Neutrophil (primary cell): ENCODE measurements at regions not wholly inside any gene's neighbourhood (a gene's known extent, or its start where the extent isn't known, plus 50 kb on each side); places are given as distances from the start of the nearest gene placed in this dataset.

Experiments used
- H3K27ac ChIP-seq: fragments of 200-600 bp; sonication (generic); 2 replicates; pipeline ENCODE4 v1.5.1; 2016; ENCODE audit warnings: mild to moderate bottlenecking, moderate library complexity
- H3K27me3 ChIP-seq: fragments of 200-600 bp; sonication (generic); 2 replicates; pipeline ENCODE4 v1.6.0; 2016; ENCODE audit warnings: mild to moderate bottlenecking
- H3K36me3 ChIP-seq: fragments of 200-600 bp; sonication (generic); 2 replicates; pipeline ENCODE4 v1.5.1; 2017
- H3K4me1 ChIP-seq, 2 experiments: fragments of 200-600 bp in 1 of 2; sonication (generic) in 1 of 2; 1 replicate in 1 of 2; 2 replicates in 1 of 2; pipeline versions ENCODE4 v1.5.1 to v1.6.1; 2013 to 2016; ENCODE audit warnings: low read depth in 1 of 2, low read length in 1 of 2, mild to moderate bottlenecking in 1 of 2, moderate library complexity in 1 of 2; ENCODE audit not compliant: control insufficient read depth in 1 of 2, insufficient read depth in 1 of 2
- H3K4me3 ChIP-seq, 2 experiments: fragments of 200-600 bp in 1 of 2; sonication (generic) in 1 of 2; 1 replicate in 1 of 2; 2 replicates in 1 of 2; pipeline ENCODE4 v1.5.1; 2013 to 2016; ENCODE audit warnings: low read depth in 1 of 2, low read length in 1 of 2, mild to moderate bottlenecking in 1 of 2, moderate library complexity in 1 of 2
- H3K9me3 ChIP-seq: fragments of 200-600 bp; sonication (generic); 2 replicates; pipeline ENCODE4 v1.5.1; 2016
- CTCF ChIP-seq: fragments of 200-600 bp; sonication (generic); IDR thresholded peaks from 2 replicates; pipeline ENCODE4 v1.5.1; 2016; ENCODE audit warnings: antibody characterized with exemption

GRCh38 chr6:163919652-163920051 lies 505.1 kb downstream of the QKI start:
- no peaks in the 10 kb centered on the region for H3K27me3 ChIP-seq
- no peaks in the 10 kb centered on the region for H3K4me1 ChIP-seq
- no peaks in the 10 kb centered on the region for H3K9me3 ChIP-seq
- no peak overlapping the region for H3K4me3 ChIP-seq
- H3K36me3 ChIP-seq = no peaks in the 10 kb centered on the region
- no peak for TF ChIP-seq CTCF
- H3K27ac ChIP-seq = no peak overlapping the region

GRCh38 chr6:163916315-163917081 lies 502.0 kb downstream of the QKI start:
- Histone ChIP-seq H3K4me3 (no peak overlapping the region), H3K9me3 (no peaks in the 10 kb centered on the region), H3K36me3 (no peaks in the 10 kb centered on the region), H3K27ac (no peak overlapping the region), H3K4me1 (no peaks in the 10 kb centered on the region), H3K27me3 (no peaks in the 10 kb centered on the region)
- TF ChIP-seq CTCF = no peak

GRCh38 chr6:163915131-163915530 lies 500.6 kb downstream of the QKI start:
- Histone ChIP-seq H3K27ac (no peak overlapping the region), H3K9me3 (no peaks in the 10 kb centered on the region), H3K4me1 (no peaks in the 10 kb centered on the region), H3K27me3 (no peaks in the 10 kb centered on the region), H3K4me3 (no peak overlapping the region), H3K36me3 (no peaks in the 10 kb centered on the region)
- TF ChIP-seq CTCF = no peak

- Histone ChIP-seq H3K36me3 (no peaks in the 10 kb centered on the region), H3K4me3 (no peak overlapping the region), H3K27me3 (no peaks in the 10 kb centered on the region), H3K9me3 (no peaks in the 10 kb centered on the region), H3K4me1 (no peaks in the 10 kb centered on the region), H3K27ac (no peak overlapping the region)
- no peak for TF ChIP-seq CTCF
Measured at GRCh38 chr6:163913045-163913444, 498.5 kb downstream of the QKI start.

GRCh38 chr6:163906006-163906710 lies 491.6 kb downstream of the QKI start:
- no peaks in the 10 kb centered on the region for H3K9me3 ChIP-seq
- H3K36me3 ChIP-seq = no peaks in the 10 kb centered on the region
- H3K27ac ChIP-seq = no peak overlapping the region
- H3K4me3 ChIP-seq = no peak overlapping the region
- TF ChIP-seq CTCF = no peak
- H3K4me1 ChIP-seq = no peaks in the 10 kb centered on the region
- H3K27me3 ChIP-seq = no peaks in the 10 kb centered on the region
